ENCODE measurements at regions not wholly inside any gene's neighbourhood (a gene's known extent, or its start where the extent isn't known, plus 50 kb on each side); places are given as distances from the start of the nearest gene placed in this dataset.

DNA sequence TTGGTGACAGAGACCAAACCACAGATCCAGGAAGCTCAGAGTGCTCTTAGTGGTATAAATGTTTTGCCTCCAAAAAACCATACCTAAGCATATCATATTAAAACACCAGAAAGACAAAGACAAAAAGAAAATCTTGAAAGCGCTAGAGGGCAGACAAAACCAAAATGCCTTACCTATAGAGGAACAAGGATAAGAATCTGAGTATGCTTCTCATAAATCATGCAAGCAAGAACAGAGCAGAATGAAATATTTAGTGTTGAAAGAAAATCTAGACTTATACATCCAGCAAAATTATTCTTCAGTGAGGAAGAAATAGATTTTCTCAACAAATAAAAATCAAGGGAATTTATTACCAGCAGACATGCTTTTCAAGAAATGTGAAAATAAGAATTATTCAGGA is 941.0 kb upstream of the INTU start:
- in situ Hi-C loops (cut with HindIII; ENCODE audit: low pct_unique_long_range_greater_than_20kb, low sequenced_read_pairs) = no loop called here
- DNase-seq (ENCODE audit: low read depth) = no peak

GRCh38 chr4:126697748-126698147 is 935.0 kb upstream of the INTU start:
- in situ Hi-C loops (cut with HindIII; ENCODE audit: low pct_unique_long_range_greater_than_20kb, low sequenced_read_pairs) = no loop called here
- no peak for DNase-seq (ENCODE audit: low read depth)

GRCh38 chr4:126698224-126698623 is 934.5 kb upstream of the INTU start:
- in situ Hi-C loops (cut with HindIII; ENCODE audit: low pct_unique_long_range_greater_than_20kb, low sequenced_read_pairs) = no loop called here

DNA sequence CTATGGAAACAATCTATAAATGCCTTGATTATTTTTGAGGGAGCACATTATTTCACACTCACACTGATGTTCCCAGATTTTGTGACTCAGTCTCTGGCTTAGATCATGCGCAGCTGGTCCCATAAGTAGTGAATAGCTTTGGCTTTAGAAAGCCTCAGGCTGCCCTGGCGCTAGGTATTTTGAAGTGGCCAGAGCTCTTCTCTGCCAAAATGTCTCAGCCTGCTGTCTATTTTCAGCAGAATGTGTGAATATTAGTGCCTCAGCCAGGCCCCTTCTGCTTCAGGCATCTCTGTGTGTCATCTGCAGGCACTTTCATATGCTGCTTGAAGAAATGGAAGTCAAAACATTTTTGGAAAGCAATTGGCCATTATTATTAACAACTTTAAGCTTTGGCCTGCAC is 931.0 kb upstream of the INTU start:
- in situ Hi-C loops (cut with HindIII; ENCODE audit: low pct_unique_long_range_greater_than_20kb, low sequenced_read_pairs) = no loop called here
- no peak for DNase-seq (ENCODE audit: low read depth)

More at GRCh38 chr4:126698224-126698623, 934.5 kb upstream of the INTU start:
- DNase-seq (ENCODE audit: low read depth) = no peak

- no peak for DNase-seq (ENCODE audit: low read depth)
- in situ Hi-C loops (cut with HindIII; ENCODE audit: low pct_unique_long_range_greater_than_20kb, low sequenced_read_pairs) = no loop called here
Measured at GRCh38 chr4:126702747-126703146, 930.0 kb upstream of the INTU start.

DNA sequence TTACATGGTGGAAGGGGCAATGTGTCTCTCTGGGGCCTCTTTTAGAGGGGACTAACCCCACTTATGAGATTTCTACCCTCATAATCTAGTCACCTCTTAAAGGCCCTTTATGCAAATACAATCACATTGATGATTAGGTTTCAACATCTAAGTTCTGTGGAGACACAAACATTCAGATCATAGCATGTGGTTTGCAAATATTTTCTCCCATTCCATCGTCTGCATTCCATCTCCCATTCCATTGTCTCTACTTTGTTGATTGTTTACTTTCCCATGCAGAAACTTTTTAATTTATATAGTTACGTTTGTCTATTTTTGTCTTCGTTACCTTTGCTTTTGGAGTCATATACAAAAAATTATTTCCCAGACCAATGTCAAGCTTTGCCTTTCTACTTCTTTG is 927.5 kb upstream of the INTU start:
- in situ Hi-C loops (cut with HindIII; ENCODE audit: low pct_unique_long_range_greater_than_20kb, low sequenced_read_pairs) = no loop called here
- no peak for DNase-seq (ENCODE audit: low read depth)

DNA sequence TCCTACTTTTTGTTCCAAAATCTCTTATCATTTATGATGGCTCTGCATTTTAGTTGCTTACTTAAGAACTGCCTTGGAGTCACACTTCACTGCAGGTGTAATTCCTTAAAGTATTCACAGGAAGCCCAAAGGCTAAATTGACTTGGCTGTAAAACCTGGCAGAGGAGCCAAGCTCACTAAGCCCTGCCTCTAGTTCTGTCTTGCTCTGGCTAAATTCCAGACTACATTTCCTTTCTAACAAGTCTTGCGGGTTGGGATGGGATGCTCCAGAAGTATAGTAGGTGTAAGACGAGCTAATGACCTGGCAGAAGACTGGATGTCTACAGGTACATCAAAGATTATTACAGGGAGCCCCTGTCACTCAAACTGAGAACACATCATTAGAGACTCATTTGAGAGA is 924.0 kb upstream of the INTU start:
- no peak for DNase-seq (ENCODE audit: low read depth)
- in situ Hi-C loops (cut with HindIII; ENCODE audit: low pct_unique_long_range_greater_than_20kb, low sequenced_read_pairs) = no loop called here

GRCh38 chr4:126710935-126711334 is 921.8 kb upstream of the INTU start:
- DNase-seq (ENCODE audit: low read depth) = no peak
- in situ Hi-C loops (cut with HindIII; ENCODE audit: low pct_unique_long_range_greater_than_20kb, low sequenced_read_pairs) = no loop called here

GRCh38 chr4:126715067-126715466 is 917.7 kb upstream of the INTU start:
- in situ Hi-C loops (cut with HindIII; ENCODE audit: low pct_unique_long_range_greater_than_20kb, low sequenced_read_pairs) = no loop called here
- DNase-seq (ENCODE audit: low read depth) = no peak

DNA sequence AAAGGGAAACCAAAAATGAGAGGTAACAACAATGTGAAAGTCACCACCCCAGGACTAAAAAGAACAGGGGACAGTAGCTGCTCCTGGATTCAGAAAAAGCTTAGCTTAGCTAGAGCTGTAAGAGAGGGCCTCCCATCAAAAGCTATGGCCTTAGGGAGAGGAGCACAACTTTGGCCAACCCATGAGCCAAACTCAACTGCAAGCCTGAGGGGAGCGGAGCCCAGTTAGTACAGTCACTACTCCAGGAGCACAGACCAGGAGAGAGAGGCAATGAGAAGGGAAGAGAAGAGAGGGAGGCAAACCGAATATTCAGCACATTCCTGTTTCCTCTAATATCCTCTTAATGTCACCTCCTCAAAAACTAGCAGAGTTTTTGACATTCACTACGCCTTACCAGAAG is 917.1 kb upstream of the INTU start:
- DNase-seq (ENCODE audit: low read depth) = no peak
- in situ Hi-C loops (cut with HindIII; ENCODE audit: low pct_unique_long_range_greater_than_20kb, low sequenced_read_pairs) = no loop called here

GRCh38 chr4:126718136-126718535 is 914.6 kb upstream of the INTU start:
- in situ Hi-C loops (cut with HindIII; ENCODE audit: low pct_unique_long_range_greater_than_20kb, low sequenced_read_pairs) = no loop called here
- no peak for DNase-seq (ENCODE audit: low read depth)

DNA sequence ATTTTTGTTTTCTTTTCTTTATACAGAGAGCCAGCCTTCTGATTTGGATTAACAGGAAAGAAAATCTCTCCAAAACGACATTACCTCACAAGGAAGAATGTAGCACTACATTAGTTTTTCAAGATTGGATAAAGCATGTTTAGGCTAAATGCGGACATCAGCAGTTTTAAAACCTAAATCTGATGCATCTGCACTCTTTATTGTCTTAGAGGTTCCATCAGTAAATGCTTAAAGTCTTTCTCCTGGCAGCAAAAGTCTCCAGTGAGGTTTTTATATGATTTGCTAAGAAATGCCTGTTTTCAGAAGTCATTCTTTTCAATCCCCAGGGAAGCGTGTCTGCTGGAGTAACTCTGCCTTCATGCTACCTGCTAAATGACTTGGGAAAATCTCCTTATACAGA is 912.9 kb upstream of the INTU start:
- DNase-seq (ENCODE audit: low read depth) = no peak
- in situ Hi-C loops (cut with HindIII; ENCODE audit: low pct_unique_long_range_greater_than_20kb, low sequenced_read_pairs) = no loop called here

DNA sequence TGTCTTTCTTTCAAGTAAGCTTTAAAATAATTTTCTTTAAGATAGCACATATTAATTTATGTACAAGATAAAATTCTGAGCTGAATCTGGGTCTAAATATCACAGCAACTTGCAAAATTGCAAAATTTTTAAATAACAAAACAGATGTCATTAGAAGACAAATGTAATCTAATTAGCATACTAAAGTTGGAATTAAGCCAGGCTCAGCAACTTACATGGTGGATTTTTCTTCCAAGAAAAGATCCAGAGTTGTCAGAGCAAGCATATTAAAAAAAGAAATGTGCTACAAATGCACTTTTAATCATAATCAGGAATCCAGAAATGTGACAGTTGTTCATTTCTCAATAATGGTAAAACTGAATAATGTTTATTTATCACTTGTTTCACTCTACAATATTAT is 906.9 kb upstream of the INTU start:
- in situ Hi-C loops (cut with HindIII; ENCODE audit: low pct_unique_long_range_greater_than_20kb, low sequenced_read_pairs) = no loop called here
- no peak for DNase-seq (ENCODE audit: low read depth)

DNA sequence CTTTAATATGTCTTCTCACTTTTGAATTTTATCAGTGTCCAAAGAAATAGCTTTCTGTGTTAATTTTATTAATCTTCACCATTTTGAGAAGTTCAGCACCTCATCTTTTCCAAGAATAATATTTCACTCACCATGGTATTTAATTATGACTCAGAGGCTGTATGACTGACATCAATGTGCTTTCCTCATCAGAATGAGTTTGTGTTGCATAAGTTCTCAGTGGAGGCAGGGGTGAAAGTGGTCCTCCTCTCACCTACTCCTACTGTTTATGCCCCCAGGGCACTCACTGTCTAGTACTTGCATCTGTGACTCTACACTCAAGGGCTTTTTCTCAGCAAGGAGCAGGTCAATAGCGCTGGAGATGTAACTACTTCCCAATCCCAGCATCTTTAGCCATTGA is 905.3 kb upstream of the INTU start:
- DNase-seq (ENCODE audit: low read depth) = peak; percentile 2

GRCh38 chr4:126731062-126731461 is 901.7 kb upstream of the INTU start:
- DNase-seq (ENCODE audit: low read depth) = no peak
- in situ Hi-C loops (cut with HindIII; ENCODE audit: low pct_unique_long_range_greater_than_20kb, low sequenced_read_pairs) = no loop called here

More for the DNA sequence above, 905.3 kb upstream of the INTU start:
- in situ Hi-C loops (cut with HindIII; ENCODE audit: low pct_unique_long_range_greater_than_20kb, low sequenced_read_pairs) = no loop called here

- in situ Hi-C loops (cut with HindIII; ENCODE audit: low pct_unique_long_range_greater_than_20kb, low sequenced_read_pairs) = no loop called here
- no peak for DNase-seq (ENCODE audit: low read depth)
Measured at GRCh38 chr4:126733301-126733700, 899.5 kb upstream of the INTU start.

DNA sequence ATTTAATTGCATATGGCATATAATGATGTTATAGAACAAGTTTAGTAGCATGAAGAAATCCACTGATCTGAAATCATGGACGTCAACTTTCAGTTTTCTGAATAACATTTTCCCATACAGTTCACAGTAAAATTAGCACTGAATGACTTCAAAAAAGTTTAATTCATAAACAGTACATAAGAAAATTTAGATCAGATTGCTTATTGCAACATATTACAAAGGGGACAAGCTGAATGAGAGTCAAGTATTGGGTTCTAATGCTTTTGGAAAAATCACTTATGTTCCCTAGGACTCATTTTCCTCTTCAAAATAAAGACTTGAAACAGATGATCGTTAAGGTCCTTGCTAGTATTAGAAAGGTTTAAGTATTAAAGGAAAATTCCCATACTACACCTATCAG is 898.3 kb upstream of the INTU start:
- in situ Hi-C loops (cut with HindIII; ENCODE audit: low pct_unique_long_range_greater_than_20kb, low sequenced_read_pairs) = no loop called here
- no peak for DNase-seq (ENCODE audit: low read depth)

- DNase-seq (ENCODE audit: low read depth) = no peak
- in situ Hi-C loops (cut with HindIII; ENCODE audit: low pct_unique_long_range_greater_than_20kb, low sequenced_read_pairs) = no loop called here
Measured at GRCh38 chr4:126735294-126736132, 897.2 kb upstream of the INTU start.

DNA sequence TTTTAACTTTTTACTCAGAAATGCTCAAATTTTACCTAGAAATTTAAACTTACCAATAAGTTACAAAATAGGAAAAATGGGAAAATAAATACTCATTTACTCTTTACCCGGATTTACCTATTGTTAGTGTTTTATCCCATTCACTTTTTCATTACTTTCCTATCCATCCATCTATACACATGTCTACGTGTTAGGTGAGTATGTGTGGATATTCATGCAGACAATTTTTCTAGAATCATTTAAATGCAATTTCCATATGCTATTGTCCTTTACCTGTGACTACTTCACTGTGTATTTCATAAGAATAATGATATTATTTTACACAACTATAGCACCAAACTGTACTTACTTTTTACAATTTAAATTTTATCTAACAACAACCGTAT is 896.6 kb upstream of the INTU start:
- in situ Hi-C loops (cut with HindIII; ENCODE audit: low pct_unique_long_range_greater_than_20kb, low sequenced_read_pairs) = no loop called here
- no peak for DNase-seq (ENCODE audit: low read depth)

GRCh38 chr4:126737899-126738526 is 894.7 kb upstream of the INTU start:
- DNase-seq (ENCODE audit: low read depth) = no peak
- in situ Hi-C loops (cut with HindIII; ENCODE audit: low pct_unique_long_range_greater_than_20kb, low sequenced_read_pairs) = no loop called here

Measured in Caki2 (cell line).